Esophagus squamous epithelium (tissue), 5 donors: ENCODE measurements at regions not wholly inside any gene's neighbourhood (a gene's known extent, or its start where the extent isn't known, plus 50 kb on each side); places are given as distances from the start of the nearest gene placed in this dataset.

Experiments
- DNase-seq: peaks from one replicate; lab custom pipeline; 2025; lab: John Stamatoyannopoulos, UW
- H3K27ac ChIP-seq, 4 donors: fragments of 200-600 bp; sonication (generic); one replicate each; pipeline ENCODE4 v1.5.1; 2016 to 2019; ENCODE audit warnings: mild to moderate bottlenecking in 1 of 4
- H3K27me3 ChIP-seq, 4 donors: fragments of 200-600 bp; sonication (generic); 1 replicate in 3 of 4; 2 replicates in 1 of 4; pipeline versions ENCODE4 v1.5.1 to v1.6.0; 2017 to 2021; ENCODE audit warnings: antibody characterized with exemption in 1 of 4
- H3K36me3 ChIP-seq, 3 donors: fragments of 200-600 bp; sonication (generic); one replicate each; pipeline ENCODE4 v1.5.1; 2016 to 2019
- H3K4me1 ChIP-seq, 3 donors: fragments of 200-600 bp; sonication (generic); one replicate each; pipeline ENCODE4 v1.5.1; 2017 to 2019
- H3K4me3 ChIP-seq, 4 donors: fragments of 200-600 bp; sonication (generic); 1 replicate in 3 of 4; 2 replicates in 1 of 4; pipeline ENCODE4 v1.5.1; 2016 to 2019; ENCODE audit warnings: mild to moderate bottlenecking in 2 of 4, moderate library complexity in 1 of 4
- H3K9me3 ChIP-seq, 3 donors: fragments of 200-600 bp; sonication (generic); one replicate each; pipeline ENCODE4 v1.5.1; 2016 to 2019
- POLR2A ChIP-seq, 4 donors: fragments of 450-650 bp; IDR thresholded peaks; one replicate each; pipeline ENCODE4 v1.6.1; 2017; ENCODE audit warnings: antibody characterized with exemption in 4 of 4, mild to moderate bottlenecking in 4 of 4, moderate library complexity in 3 of 4
- WGBS, 2 donors: methylation state at CpG; one replicate each; pipeline ENCODE4 v1.1.5; 2018; 5-methylcytosine and 5-hydroxymethylcytosine counted together
- intact Hi-C: fragments of 100-400 bp; cut with DNase I; formaldehyde crosslinking; loops from one replicate; pipeline ENCODE4 v1.15.0; 2022
- TF ChIP-seq, protein P1 (sequence below), 6 experiments: fragments of 450-650 bp in 4 of 6; fragments of 200-600 bp in 2 of 6; sonication (generic) in 2 of 6; IDR thresholded peaks; one replicate each; pipeline ENCODE4 v1.5.1; 2016 to 2019; ENCODE audit warnings: antibody characterized with exemption in 6 of 6, mild to moderate bottlenecking in 4 of 6, moderate library complexity in 4 of 6
- donor health status: DM: yes; HTN: yes; CAD: no.

DNA sequence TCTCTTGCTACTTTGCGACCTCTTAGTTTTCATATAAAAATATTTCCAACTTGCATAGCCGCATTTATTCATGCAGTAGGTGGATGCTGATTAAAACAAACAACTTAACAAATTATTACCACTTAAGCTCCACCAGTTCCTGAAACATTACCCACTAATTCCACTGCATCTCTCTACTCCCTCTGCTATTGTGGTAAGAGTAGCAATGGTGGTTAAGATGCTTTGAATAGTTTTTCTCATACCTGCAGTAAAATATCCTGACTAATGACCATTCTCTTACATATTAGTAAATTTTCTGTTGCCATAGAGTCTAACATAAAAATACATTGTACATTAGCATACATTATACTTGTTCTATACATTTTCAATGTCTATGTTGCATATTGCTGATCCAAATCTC is 397.6 kb upstream of the PLSCR5 start:
- H3K36me3 ChIP-seq, result no peaks in the 10 kb centered on the region
- 81 to 83% methylated on average over 2 of the region's 2 CpGs for WGBS, 2 donors
- no peak overlapping the region for H3K27ac ChIP-seq
- H3K4me3 ChIP-seq, result no peak overlapping the region
- intact Hi-C loops, result no loop called here
- H3K4me1 ChIP-seq, result no peaks in the 10 kb centered on the region
- DNase-seq, result no peak
- H3K9me3 ChIP-seq, result peaks cover 0 to 5% (median 0%) of the 10 kb centered on the region in 3 donors
- H3K27me3 ChIP-seq, result no peaks in the 10 kb centered on the region
- TF ChIP-seq, protein P1, sequence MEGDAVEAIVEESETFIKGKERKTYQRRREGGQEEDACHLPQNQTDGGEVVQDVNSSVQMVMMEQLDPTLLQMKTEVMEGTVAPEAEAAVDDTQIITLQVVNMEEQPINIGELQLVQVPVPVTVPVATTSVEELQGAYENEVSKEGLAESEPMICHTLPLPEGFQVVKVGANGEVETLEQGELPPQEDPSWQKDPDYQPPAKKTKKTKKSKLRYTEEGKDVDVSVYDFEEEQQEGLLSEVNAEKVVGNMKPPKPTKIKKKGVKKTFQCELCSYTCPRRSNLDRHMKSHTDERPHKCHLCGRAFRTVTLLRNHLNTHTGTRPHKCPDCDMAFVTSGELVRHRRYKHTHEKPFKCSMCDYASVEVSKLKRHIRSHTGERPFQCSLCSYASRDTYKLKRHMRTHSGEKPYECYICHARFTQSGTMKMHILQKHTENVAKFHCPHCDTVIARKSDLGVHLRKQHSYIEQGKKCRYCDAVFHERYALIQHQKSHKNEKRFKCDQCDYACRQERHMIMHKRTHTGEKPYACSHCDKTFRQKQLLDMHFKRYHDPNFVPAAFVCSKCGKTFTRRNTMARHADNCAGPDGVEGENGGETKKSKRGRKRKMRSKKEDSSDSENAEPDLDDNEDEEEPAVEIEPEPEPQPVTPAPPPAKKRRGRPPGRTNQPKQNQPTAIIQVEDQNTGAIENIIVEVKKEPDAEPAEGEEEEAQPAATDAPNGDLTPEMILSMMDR (IDR thresholded peaks at IDR 0.05), result no peak
- TF ChIP-seq POLR2A (IDR thresholded peaks at IDR 0.05), result no peak

DNA sequence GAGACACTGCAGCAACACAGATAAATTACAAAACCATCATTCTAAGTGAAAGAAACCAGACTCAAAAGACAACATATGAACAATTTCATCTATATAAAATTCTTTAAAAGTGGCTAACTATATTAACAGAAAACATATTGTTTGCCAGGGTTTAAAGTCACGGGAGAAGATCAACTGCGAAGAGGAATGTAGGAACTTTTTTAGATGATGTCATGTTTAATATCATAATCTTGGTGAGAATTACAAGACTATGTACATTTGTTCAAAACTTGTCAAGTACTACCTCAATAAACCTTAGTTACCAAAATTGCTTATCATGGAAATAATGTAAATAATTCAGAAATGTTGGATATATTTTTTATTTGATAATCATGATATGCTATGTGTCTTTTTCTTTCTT is 395.1 kb upstream of the PLSCR5 start:
- no peak for DNase-seq
- no peaks in the 10 kb centered on the region for H3K27me3 ChIP-seq
- no peaks in the 10 kb centered on the region for H3K36me3 ChIP-seq
- intact Hi-C loops, result no loop called here
- peaks cover 0 to 5% (median 0%) of the 10 kb centered on the region in 3 donors for H3K9me3 ChIP-seq
- no peak overlapping the region for H3K27ac ChIP-seq
- H3K4me1 ChIP-seq, result no peaks in the 10 kb centered on the region
- 78 to 89% methylated on average over 2 of the region's 2 CpGs for WGBS, 2 donors
- TF ChIP-seq, protein P1 (IDR thresholded peaks at IDR 0.05), result no peak
- TF ChIP-seq POLR2A (IDR thresholded peaks at IDR 0.05), result no peak
- no peak overlapping the region for H3K4me3 ChIP-seq

DNA sequence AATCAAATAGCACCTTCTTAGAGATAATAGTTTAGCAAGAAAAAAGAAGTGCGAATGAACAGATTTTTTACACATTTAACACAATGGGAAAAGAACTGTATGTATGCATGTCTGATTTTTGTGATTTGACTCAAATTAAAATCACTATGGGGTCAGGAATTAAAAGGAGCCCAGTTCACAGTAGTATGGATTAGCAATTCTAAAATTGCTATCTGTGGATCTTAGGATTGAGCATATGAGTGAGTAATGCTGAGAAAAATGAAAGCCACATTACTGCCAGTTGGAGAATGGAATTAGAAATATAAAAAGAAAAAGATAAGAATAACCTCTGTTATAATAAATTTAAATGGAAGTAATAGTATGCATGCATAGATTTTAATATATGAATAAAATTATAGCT is 386.8 kb upstream of the PLSCR5 start:
- no peaks in the 10 kb centered on the region for H3K36me3 ChIP-seq
- DNase-seq, result no peak
- intact Hi-C loops, result no loop called here
- H3K27me3 ChIP-seq, result no peaks in the 10 kb centered on the region
- peaks cover 0 to 7% (median 0%) of the 10 kb centered on the region in 3 donors for H3K9me3 ChIP-seq
- H3K27ac ChIP-seq, result no peak overlapping the region
- WGBS, 2 donors, result 75 to 89% methylated on average over 1 of the region's 1 CpG
- no peaks in the 10 kb centered on the region for H3K4me1 ChIP-seq
- H3K4me3 ChIP-seq, result no peak overlapping the region
- no peak for TF ChIP-seq POLR2A (IDR thresholded peaks at IDR 0.05)
- TF ChIP-seq, protein P1 (IDR thresholded peaks at IDR 0.05), result no peak

DNA sequence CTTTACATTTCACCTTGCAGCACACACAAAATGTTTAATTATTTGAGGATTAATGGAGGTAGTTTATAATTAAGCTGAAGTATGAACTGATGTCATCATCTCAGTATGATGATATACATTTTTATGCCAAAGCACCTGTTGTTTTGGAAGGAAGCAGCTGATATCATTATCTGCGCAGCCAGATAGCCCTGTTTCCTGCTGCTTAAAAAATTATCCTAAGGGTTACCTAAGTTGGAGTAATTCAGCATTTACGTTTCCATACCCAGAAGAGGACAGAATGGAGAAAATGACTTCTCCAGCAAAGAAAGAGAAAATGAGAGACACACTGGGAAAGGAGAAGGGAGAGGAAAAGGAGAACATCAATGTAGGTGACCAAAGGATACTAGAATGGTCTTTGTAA is 370.3 kb upstream of the PLSCR5 start:
- intact Hi-C loops, result no loop called here
- TF ChIP-seq, protein P1 (IDR thresholded peaks at IDR 0.05), result no peak
- no peak for TF ChIP-seq POLR2A (IDR thresholded peaks at IDR 0.05)
- H3K36me3 ChIP-seq, result no peaks in the 10 kb centered on the region
- WGBS, 2 donors, result 53 to 58% methylated on average over 2 of the region's 2 CpGs
- no peaks in the 10 kb centered on the region for H3K4me1 ChIP-seq
- H3K9me3 ChIP-seq, result peaks cover 0 to 8% (median 0%) of the 10 kb centered on the region in 3 donors
- no peaks in the 10 kb centered on the region for H3K27me3 ChIP-seq
- DNase-seq, result no peak
- no peak overlapping the region for H3K4me3 ChIP-seq
- H3K27ac ChIP-seq, result no peak overlapping the region

DNA sequence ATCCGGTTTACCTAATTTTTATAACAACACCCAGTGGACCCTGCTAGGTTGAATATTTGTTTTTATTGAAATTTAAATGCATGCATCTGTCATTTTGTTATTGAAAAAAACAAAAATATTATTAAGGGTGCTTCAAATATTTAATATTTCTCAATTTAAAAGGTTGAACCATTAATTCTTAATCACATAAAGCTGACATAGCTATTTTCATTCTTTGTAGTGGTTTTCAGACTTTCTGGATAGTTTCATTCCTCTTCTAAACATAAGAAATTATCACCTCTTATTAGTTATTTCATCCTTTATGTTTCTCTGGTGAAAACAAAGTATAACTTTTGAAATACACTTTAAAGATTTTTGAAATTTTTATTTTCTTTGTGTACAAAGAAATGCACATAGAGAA is 369.9 kb upstream of the PLSCR5 start:
- Histone ChIP-seq H3K36me3 (no peaks in the 10 kb centered on the region), H3K4me1 (no peaks in the 10 kb centered on the region), H3K27me3 (no peaks in the 10 kb centered on the region), H3K4me3 (no peak overlapping the region), H3K27ac (no peak overlapping the region), H3K9me3 (peaks cover 0 to 8% (median 0%) of the 10 kb centered on the region in 3 donors)
- no peak for DNase-seq
- intact Hi-C loops, result no loop called here
- 68 to 74% methylated on average over 1 of the region's 1 CpG for WGBS, 2 donors
- TF ChIP-seq, protein P1 (IDR thresholded peaks at IDR 0.05), result no peak
- no peak for TF ChIP-seq POLR2A (IDR thresholded peaks at IDR 0.05)
